K562 (cell line): ENCODE measurements at regions not wholly inside any gene's neighbourhood (a gene's known extent, or its start where the extent isn't known, plus 50 kb on each side); places are given as distances from the start of the nearest gene placed in this dataset.
A peak's percentile ranks its signal among the peaks of the same experiment; 100 is the strongest.

ENCODE experiments used
- ARID1B ChIP-seq: fragments of 450-650 bp; IDR thresholded peaks from 2 replicates; pipeline ENCODE4 v1.6.1; 2016; ENCODE audit warnings: antibody characterized with exemption, mild to moderate bottlenecking, inconsistent platforms
- BACH1 ChIP-seq: fragments of 200-800 bp; sonication (Bioruptor generic); IDR thresholded peaks from 2 replicates; pipeline ENCODE4 v1.6.1; 2016; ENCODE audit warnings: missing genetic modification characterization, missing compliant biosample characterization
- E2F3 ChIP-seq: fragments of 250-450 bp; sonication (Bioruptor Pico); IDR thresholded peaks from 2 replicates; pipeline ENCODE4 v1.4.0; 2020; ENCODE audit warnings: mild to moderate bottlenecking
- ETS2 ChIP-seq: IDR thresholded peaks from 2 replicates; pipeline ENCODE4 v1.6.1; 2016; ENCODE audit warnings: borderline replicate concordance, missing genetic modification characterization, mild to moderate bottlenecking, moderate library complexity, missing compliant biosample characterization; ENCODE audit not compliant: poor library complexity, severe bottlenecking
- MAFF ChIP-seq: IDR thresholded peaks from 2 replicates; pipeline ENCODE4 v1.6.1; 2012; ENCODE audit warnings: low read length, improper control_type of control experiment
- MAFG ChIP-seq: fragments of 450-650 bp; conservative IDR thresholded peaks from 2 replicates; pipeline ENCODE4 v1.6.1; 2016; ENCODE audit warnings: missing genetic modification characterization, missing compliant biosample characterization
- MTF1 ChIP-seq: fragments of 250-450 bp; sonication (Bioruptor Pico); IDR thresholded peaks from 2 replicates; pipeline ENCODE4 v1.9.0; 2021; ENCODE audit warnings: moderate library complexity, mild to moderate bottlenecking, inconsistent platforms, borderline replicate concordance
- NFE2L1 ChIP-seq: fragments of 450-650 bp; IDR thresholded peaks from 2 replicates; pipeline ENCODE4 v1.6.1; 2016; ENCODE audit warnings: missing genetic modification characterization, low read depth, mild to moderate bottlenecking, missing compliant biosample characterization, moderate library complexity, borderline replicate concordance
- ZNF507 ChIP-seq: conservative IDR thresholded peaks from 2 replicates; pipeline ENCODE4 v1.6.1; 2017; ENCODE audit warnings: missing genetic modification characterization, missing compliant biosample characterization
- TF ChIP-seq, protein P1 (sequence below), 2 experiments: fragments of 450-650 bp; formaldehyde crosslinking in 1 of 2; IDR thresholded peaks; 2 replicates each; pipeline versions ENCODE4 v1.4.0 to v1.6.1; 2014 to 2020; ENCODE audit warnings: mild to moderate bottlenecking in 2 of 2, borderline replicate concordance in 1 of 2, low read depth in 1 of 2
- TF ChIP-seq, protein P2 (sequence below): fragments of 250-450 bp; sonication (Bioruptor Pico); IDR thresholded peaks from 2 replicates; pipeline ENCODE4 v1.4.0; 2020; ENCODE audit warnings: mild to moderate bottlenecking, moderate library complexity
- TF ChIP-seq, protein P3 (sequence below), 3 experiments: IDR thresholded peaks in 2 of 3; conservative IDR thresholded peaks in 1 of 3; 2 replicates each; pipeline ENCODE4 v1.5.1; 2011 to 2012; ENCODE audit warnings: low read length in 3 of 3, mild to moderate bottlenecking in 3 of 3, control low read depth in 2 of 3, improper control_type of control experiment in 1 of 3, inconsistent platforms in 1 of 3, low read depth in 1 of 3, mixed read lengths in 1 of 3, moderate library complexity in 1 of 3; ENCODE audit not compliant: insufficient read depth in 2 of 3

DNA sequence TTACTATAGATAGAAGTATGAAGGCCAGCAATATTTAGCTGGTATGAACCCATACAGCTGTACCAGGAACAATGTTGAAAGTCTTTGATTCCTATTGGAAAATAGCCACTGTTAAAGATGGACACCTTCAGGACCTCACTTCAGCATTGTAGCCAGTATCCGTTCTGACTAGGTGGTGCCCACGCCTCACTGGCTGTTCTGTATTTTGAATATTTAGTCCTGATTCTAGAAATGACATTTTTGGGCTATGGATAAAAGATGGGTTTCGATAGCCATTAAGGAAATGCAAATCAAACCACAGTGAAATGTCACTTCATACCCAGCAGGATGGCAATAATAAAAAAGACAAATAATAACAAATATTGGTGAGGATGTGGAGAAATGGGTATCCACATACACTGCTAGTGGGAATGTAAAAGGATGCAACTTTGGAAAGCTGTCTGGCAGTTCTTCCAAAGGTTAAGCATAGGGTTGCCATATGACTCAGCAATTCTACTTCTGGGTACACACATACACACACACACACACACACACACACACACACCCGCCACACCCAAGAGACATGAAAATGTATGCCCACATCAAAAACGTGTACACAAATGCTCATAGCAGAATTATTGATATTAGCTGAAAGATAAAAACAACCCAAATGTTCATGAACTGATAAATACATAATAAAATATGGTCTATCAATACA, 56.8 kb downstream of the UTRN start (continued):
- TF ChIP-seq, protein P1, sequence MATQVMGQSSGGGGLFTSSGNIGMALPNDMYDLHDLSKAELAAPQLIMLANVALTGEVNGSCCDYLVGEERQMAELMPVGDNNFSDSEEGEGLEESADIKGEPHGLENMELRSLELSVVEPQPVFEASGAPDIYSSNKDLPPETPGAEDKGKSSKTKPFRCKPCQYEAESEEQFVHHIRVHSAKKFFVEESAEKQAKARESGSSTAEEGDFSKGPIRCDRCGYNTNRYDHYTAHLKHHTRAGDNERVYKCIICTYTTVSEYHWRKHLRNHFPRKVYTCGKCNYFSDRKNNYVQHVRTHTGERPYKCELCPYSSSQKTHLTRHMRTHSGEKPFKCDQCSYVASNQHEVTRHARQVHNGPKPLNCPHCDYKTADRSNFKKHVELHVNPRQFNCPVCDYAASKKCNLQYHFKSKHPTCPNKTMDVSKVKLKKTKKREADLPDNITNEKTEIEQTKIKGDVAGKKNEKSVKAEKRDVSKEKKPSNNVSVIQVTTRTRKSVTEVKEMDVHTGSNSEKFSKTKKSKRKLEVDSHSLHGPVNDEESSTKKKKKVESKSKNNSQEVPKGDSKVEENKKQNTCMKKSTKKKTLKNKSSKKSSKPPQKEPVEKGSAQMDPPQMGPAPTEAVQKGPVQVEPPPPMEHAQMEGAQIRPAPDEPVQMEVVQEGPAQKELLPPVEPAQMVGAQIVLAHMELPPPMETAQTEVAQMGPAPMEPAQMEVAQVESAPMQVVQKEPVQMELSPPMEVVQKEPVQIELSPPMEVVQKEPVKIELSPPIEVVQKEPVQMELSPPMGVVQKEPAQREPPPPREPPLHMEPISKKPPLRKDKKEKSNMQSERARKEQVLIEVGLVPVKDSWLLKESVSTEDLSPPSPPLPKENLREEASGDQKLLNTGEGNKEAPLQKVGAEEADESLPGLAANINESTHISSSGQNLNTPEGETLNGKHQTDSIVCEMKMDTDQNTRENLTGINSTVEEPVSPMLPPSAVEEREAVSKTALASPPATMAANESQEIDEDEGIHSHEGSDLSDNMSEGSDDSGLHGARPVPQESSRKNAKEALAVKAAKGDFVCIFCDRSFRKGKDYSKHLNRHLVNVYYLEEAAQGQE (IDR thresholded peaks at IDR 0.05; ENCODE audit: borderline replicate concordance), result no peak
- TF ChIP-seq, protein P1 (CRISPR knock-in tag; IDR thresholded peaks at IDR 0.05; ENCODE audit: low read depth), result no peak
- TF ChIP-seq, protein P2, sequence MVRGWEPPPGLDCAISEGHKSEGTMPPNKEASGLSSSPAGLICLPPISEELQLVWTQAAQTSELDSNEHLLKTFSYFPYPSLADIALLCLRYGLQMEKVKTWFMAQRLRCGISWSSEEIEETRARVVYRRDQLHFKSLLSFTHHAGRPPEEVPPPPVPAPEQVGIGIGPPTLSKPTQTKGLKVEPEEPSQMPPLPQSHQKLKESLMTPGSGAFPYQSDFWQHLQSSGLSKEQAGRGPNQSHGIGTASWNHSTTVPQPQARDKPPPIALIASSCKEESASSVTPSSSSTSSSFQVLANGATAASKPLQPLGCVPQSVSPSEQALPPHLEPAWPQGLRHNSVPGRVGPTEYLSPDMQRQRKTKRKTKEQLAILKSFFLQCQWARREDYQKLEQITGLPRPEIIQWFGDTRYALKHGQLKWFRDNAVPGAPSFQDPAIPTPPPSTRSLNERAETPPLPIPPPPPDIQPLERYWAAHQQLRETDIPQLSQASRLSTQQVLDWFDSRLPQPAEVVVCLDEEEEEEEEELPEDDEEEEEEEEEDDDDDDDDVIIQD (CRISPR knock-in tag), result no peak
- TF ChIP-seq MAFG (tag) (peak; percentile 97), MAFF (peak; percentile 74), E2F3 (CRISPR knock-in tag) (no peak), ARID1B (peak; percentile 51), NFE2L1 (tag) (peak; percentile 84), ETS2 (tag) (no peak), MTF1 (CRISPR knock-in tag) (no peak), BACH1 (tag) (peak; percentile 85), ZNF507 (tag) (no peak)
- TF ChIP-seq, protein P3, sequence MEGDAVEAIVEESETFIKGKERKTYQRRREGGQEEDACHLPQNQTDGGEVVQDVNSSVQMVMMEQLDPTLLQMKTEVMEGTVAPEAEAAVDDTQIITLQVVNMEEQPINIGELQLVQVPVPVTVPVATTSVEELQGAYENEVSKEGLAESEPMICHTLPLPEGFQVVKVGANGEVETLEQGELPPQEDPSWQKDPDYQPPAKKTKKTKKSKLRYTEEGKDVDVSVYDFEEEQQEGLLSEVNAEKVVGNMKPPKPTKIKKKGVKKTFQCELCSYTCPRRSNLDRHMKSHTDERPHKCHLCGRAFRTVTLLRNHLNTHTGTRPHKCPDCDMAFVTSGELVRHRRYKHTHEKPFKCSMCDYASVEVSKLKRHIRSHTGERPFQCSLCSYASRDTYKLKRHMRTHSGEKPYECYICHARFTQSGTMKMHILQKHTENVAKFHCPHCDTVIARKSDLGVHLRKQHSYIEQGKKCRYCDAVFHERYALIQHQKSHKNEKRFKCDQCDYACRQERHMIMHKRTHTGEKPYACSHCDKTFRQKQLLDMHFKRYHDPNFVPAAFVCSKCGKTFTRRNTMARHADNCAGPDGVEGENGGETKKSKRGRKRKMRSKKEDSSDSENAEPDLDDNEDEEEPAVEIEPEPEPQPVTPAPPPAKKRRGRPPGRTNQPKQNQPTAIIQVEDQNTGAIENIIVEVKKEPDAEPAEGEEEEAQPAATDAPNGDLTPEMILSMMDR (IDR thresholded peaks at IDR 0.05 in 2 of 3, conservative IDR thresholded peaks at IDR 0.05 in 1 of 3; ENCODE audit: insufficient read depth in 2 of 3, low read depth in 1 of 3, low read length in 3 of 3), result no peak
- TF ChIP-seq, all 486 proteins: peak for 9
